GM18511 (cell line): ENCODE measurements at regions not wholly inside any gene's neighbourhood (a gene's known extent, or its start where the extent isn't known, plus 50 kb on each side); places are given as distances from the start of the nearest gene placed in this dataset.
"Not testable (repeated sequence)": the region's sequence is repeated elsewhere in the genome, so short reads cannot be mapped to it uniquely, and the experiment has no call there.

ENCODE experiments used
- ATAC-seq: cut with Tn5 transposase; IDR thresholded peaks from one replicate; pipeline ENCODE4 v1.9.1; 2021; ENCODE audit warnings: mild to moderate bottlenecking, moderate library complexity; ENCODE audit not compliant: unreplicated experiment

DNA sequence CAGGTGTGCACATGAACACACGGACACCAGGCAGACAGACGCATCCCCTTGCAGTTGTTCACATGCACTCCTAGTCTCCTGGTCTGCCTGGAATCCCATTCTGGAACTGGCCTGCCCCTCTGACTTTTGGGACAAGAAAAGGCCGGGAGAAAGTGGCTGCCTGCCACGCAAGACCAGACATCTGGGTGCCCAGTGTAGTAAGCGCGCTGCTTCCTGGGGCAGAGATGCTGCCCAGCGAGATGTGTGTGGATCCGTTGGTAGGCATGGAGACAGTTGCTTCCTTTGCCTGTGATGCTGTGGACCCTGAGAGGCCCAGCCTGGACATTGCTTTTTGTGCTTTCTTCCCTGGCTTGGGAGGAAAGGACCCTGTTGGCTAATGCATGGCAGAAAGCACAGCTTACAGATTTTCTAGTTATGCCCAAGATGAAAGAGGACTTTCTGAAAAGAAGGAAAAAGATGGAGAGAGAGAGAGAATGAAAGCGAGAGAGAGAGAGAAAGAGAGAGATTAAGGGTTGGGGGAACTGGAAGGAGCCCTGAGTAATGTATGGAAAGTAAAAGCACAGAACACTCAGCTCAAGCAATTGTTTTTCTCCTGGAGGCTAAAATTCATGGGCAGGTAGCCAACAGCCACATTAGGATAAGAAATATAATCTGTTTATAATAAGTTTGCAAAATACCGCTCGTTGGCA lies 235.3 kb downstream of the BCL2L11 start:
- not testable (repeated sequence) for ATAC-seq

DNA sequence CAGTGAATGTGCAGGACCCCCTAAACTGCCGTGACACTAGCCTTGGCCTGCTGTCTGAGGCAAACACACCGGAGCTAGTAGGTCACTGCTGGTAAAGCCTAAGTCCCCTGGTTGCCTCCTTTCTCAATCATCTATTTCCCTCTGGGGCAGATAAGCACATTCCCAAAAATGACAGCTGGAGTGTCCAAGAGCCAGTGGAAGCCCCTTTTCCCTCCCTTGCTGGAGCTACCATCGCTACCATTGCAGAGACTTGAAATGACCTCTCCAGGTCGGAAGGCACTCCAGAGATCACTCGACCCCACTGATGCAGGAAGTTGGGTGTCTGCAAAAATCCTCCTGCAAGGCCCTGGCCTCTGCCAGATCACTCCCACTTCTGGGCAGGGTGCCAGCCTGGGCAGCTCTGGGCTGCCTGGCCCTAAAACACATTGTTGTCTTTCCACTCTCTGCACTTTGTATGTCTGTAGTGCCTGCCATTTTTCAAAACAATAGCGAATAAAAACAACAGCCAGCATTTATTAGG lies 235.9 kb downstream of the BCL2L11 start:
- ATAC-seq, result not testable (repeated sequence)

DNA sequence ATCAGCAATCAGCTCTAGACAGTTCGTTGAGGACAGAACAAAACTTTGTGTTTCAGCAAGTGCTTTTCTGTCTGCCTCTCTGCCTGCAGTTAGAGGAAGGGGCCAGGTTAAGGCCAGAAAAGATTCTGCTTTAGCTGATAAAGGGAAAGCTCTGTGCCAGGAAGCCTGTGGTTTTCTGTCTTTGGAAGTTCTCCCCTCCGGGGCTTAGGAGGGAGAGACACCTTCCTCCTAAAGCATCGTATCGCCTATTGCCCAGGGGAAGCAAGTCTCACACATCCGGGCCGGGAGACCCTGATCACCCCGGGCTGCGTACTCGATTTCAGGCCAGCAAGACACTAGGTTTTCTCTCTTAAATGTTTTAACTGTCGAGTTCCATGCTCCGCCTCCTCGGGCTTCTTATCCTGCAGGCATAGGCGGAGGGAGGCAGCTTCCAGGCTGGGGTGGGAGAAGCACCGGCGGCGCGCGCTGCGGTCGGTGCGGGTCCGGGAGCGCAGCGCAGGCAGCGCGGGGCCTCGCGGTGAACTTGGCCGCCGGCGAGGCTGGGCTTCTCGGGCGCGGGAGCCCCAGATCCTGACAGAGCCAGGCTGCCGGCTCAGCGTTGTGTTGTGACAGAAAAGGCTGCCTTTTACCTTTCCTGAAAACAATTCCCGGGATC lies 245.4 kb downstream of the BCL2L11 start:
- not testable (repeated sequence) for ATAC-seq

DNA sequence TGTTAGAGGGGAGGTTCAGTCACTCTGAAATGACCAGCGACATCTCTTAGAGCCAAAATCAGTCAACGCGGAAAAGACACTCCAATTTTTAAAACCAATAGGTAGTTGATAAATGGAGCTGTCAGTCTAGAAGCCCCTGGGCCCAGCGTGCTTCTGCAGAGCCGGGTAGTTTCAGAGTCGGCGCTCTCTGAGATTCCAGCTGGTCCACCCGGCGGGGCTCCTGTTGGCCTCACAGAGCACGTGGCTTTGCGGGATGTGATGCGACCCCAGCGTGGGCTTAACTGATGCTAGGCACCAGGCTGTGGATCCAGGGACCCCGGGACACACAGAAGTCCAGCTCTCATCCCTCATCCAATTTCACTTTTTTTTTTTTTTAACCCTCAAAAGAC lies 245.9 kb downstream of the BCL2L11 start:
- ATAC-seq, result not testable (repeated sequence)

DNA sequence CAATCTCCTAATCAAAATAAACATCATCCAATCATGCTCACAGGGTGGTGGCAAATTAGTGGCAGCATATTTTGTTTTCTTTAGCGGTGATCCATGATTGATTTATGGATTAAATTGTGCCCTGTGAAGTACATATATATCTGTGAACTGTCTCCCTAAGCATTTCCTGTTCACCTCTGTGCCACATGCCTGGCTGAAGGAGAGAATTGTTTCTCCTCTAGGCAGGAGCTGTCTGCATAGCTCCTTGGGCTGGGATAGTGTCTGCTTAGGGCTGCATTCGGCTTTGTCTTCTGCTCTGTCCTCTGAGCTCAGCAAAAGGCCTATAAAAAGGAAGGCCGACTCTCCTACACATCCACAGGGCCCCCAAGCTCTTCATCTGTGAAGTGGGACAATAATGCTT lies 246.4 kb downstream of the BCL2L11 start:
- not testable (repeated sequence) for ATAC-seq

DNA sequence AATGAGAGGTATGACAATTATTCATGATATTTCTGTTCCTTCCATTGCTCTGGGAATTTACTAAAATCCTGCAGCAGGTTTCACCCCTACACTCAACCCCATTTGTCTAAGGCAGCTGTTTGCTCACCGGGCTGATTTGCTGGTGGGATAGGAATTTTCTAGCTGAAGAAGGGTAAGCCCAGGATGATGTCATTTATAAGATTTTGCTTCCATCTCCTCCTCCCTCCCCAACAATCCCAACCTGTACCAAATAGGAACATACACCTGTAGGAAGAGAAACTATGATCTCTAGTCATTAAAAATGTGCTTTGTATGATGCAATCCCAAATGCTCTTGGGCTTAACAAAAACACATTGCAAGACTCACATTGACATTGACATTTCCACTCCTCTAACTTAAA lies 247.2 kb downstream of the BCL2L11 start:
- ATAC-seq, result not testable (repeated sequence)

DNA sequence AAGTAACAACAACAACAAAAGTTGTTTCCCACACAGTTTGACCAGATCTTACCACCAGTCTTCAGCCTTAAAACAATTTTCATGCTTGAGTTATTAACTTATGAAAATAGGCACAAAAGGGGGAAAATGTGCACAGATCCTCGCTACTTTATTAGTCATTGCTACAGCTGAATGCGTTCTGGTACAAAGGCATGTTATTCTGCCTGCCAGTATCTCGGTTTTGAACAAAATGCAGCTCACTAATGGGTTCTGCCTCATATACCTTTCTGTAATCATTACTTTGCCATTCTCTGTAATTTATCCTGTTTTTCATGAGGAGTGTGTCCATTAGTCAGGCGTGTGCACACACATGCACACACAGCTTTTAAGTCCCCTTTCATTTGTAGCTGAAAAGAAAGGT lies 247.6 kb downstream of the BCL2L11 start:
- peak; percentile 60 for ATAC-seq

DNA sequence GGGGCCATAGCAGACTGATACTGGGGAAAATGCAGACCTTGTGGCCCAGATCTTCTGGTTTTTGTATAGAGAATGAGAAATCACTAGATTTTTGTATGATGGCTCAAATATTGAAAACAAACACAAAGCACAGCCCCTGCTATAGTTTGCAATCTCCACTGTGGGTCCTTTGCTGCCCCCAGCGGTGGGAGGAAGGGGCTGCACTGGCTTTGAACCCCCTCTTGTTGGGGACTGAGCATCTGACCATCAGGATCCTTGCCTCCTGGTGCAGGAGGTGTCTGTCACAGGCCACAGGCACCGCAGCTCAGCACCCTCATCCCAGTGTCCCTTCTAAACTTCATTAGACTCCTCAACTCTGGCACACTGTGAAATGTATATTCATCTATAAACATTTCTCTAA lies 252.3 kb downstream of the BCL2L11 start:
- ATAC-seq, result peak; percentile 52

DNA sequence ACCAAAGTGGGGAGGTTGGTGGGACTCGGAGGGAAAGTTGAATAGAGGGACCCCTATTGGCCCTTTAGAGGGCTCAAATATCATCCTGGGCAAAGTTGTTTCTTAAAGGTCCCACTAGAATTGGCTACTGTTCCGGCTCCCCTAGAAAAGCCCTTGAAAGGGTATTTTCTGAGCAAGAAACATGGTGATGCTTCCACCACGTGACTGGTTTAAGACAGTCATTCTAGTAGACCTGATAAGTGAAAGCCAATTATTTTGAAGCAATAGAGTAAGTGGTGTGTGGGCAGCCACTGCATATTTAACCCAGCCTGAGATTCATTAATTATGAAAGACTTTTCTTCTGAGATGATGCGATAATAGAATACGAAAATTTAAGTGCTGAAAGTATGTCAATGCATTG lies 253.3 kb downstream of the BCL2L11 start:
- ATAC-seq, result not testable (repeated sequence)

DNA sequence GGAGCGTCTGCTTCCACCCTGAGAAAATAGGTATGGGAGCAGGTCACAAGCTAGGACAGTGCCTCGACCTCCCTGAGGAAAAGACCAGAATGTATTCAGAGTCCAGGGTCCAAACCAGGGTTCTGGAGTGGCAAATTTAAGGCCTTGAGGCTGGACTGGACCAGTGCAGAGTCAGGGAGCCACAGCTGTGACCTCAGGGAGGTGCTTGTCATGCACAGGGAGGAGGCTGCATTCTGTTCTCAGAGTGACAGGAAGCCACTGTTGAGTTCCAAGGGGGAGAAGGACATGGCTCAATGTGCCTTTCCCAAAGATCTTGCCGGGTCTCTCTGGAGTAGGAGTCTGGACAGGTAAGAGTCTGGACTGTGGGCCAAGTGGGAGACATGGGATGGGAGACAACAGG lies 254.0 kb downstream of the BCL2L11 start:
- not testable (repeated sequence) for ATAC-seq

DNA sequence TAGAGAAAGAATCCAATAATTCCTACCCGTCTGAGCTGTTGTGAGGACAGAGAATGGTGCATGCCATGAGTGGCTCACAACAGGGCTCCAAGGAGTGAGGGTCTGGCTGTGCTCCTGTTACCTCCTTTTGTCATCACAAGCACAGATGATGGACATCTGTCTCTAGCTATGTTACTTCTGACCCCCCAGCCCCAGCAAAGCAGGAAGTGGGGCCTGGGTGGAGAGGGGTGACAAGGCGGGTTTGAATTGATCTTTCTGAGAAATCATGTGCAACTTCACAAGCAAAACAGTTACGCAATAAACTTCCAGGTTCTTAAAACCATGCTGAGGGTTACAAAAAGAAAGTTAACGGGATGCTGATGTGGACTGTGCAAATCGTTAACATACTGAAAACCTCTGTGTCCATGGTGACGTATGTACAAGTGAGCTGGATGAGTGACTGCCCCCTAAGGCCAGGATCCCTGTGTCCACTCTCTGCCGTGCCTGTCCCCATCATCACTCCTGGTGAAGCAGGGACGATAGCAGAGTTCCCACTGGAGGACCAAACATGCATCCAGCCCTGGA lies 254.7 kb downstream of the BCL2L11 start:
- not testable (repeated sequence) for ATAC-seq

DNA sequence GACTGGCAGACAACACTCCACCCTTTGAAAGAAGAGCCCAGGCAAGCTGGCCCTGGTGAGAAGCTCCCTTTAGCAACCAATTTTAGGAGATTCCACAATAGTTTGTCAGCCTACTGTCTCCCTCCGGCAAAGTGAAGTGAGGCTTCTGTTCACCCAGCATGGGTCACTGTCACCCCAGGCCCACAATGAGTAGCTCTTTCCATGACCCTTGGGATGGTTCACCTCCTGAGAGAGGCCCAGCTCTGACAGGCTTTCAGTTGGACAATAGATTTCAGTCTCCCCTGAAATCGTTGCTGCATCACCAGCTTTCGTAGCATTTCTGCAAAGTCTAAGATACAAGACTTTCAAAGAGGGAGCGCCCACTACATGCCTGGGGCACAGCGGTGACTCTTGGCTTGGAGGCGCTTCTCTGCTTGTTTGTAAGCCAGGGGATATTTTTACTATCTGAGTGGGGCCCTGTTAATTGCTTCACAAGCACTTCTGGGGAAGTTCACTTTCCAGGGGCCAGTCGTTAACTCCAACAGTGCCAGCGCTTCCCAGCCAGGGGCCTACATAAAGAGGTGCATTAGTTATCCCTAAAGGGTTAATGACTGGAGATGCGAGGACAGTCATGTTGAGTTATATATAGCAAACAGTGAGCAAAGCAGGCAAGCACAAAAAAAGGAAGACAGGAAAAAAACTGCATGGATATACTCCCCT lies 255.7 kb downstream of the BCL2L11 start:
- not testable (repeated sequence) for ATAC-seq

DNA sequence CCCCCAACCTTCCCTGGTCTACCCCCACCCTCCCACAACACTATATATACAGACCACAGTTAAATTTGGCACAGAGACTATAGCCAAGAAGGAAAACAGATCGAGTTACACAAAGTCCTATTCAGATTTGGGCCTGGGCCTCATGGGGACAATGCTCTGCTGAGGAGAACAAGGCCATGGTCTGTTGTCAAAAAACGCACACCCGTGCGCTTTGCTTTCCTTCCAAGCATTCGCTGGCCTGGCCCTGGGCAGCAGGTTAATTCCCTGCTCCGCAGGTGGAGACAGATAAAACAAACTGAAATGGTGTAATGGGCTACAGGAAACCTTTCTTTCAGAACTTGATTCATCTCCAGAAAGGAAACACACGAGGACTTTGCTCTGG lies 256.2 kb downstream of the BCL2L11 start:
- not testable (repeated sequence) for ATAC-seq

DNA sequence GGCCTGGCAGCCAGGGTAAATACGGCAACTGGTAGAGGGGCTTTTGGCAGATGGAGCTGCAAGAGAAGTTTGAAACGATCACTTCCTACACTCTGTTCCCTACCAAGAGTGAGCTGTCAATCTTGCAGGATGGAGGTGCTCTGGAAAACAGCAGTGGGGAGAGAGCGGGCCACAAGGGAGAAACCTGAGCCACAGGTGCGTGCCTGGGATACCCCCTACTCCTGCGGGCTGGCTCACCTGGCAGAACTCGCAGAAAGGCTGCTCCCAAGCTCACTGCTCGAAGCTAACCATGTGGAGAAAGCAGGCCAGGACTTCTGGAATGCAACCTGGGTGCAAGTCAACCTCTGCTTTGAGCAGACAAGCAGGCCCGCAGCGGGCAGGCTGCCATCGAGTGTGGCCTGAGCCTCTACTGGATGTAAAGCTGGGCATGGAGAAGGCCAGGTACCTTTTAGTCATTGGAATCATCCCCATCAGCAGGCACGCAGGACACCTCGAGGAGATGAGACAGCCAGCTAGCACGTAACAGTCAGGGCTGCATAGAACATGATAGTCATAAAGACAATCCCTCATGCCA lies 256.8 kb downstream of the BCL2L11 start:
- ATAC-seq, result not testable (repeated sequence)

DNA sequence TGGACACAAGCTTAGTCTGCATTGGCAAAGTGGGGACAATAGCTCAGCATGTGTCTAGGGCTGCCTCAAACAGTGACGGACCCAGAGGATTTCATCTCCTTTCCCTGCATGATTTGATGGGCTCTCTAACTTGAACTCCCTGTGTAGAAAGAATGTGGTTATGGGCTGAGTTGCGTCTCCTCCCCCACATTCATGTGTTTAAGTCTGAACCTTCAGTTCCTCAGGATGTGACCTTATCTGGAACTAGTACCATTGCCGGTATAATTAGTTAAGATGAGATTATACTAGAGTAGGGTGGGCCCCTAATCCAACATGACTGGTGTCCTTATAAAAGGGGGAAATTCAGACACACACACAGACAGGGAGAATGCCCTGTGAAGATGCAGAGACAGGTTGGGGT lies 257.6 kb downstream of the BCL2L11 start:
- ATAC-seq, result not testable (repeated sequence)

DNA sequence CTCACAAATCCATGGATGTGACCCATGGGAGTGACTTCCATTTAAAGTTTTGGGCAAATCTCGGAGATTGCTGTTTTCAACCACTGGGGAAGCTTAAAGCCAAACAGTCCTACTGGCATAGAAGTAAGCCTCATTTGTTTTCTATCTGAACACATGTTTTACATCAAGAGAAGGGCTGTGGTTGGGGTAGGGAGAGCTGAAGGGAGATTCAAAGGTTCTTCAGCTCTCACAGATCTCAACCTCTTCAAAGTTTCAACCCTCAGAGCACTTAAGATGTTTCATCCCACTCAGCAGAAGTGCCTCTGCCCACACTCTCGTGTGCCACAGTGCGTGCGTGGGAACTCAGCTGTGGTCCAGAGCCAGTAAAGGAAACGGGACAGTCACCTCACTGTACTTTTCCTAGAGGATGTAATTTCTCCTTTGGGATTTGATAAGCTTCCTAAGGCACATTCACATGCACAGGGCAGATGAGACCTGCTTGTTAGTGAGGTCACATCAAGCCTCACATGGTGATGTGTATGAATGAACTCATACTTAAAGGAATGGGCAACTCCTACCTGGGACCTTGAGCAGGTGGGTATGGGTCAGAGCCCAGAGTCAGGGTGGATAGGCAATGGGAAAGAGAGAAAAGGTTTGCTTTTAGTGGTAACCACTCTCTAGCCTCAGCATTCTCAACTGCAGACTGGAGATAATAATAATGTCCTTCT lies 260.2 kb downstream of the BCL2L11 start:
- ATAC-seq, result not testable (repeated sequence)

DNA sequence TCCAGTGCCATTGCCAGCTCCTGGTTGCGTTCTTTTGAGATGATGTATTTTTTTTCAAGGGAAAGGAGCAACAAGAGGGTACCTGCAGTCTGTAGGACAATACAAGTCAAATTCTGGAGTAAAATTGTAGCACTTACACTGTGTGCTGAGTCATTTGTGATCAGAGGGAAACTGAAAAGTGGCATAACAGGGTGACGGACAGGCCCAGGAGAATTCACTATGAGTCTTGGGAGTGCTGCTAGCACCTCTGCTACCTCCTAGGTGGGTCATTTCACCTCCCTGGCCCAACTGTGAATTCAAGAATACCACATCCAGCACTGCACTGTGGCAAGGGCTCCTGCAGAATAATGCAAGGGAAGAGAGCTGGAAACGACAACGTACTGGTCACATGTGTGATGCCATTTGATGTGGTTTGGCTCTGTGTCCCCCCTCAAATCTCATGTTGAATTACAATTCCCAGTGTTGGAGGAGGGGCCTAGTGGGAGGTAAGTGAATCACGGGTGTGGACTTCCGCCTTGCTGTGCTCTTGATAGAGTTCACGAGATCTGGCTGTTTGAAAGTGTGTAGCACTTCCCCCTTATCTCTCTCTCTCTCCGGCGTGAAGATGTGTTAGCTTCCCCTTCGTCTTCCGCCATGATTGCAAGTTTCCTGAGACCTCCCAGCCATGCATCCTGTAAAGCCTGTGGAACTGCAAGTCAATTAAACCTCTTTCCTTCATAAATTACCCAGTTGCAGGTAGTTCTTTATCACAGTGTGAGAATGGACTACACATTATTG lies 261.0 kb downstream of the BCL2L11 start:
- ATAC-seq, result not testable (repeated sequence)

DNA sequence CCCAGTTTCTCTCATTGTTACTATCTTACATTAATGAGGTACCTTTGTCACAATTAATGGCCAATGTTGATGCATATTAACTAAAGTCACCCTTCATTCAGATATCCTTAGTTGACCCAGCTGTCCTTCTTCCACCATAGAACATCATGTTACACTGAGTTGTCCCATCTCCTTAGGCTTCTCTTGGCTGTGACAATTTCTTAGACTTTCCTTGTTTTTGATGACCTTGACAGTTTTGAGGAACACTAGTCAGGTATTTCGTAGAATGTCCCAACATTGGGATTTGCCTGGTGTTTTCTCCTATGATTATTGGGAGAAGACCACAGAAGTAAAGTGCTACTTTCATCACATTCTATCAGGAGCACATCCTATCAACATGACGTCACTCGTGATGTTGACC lies 261.8 kb downstream of the BCL2L11 start:
- not testable (repeated sequence) for ATAC-seq

DNA sequence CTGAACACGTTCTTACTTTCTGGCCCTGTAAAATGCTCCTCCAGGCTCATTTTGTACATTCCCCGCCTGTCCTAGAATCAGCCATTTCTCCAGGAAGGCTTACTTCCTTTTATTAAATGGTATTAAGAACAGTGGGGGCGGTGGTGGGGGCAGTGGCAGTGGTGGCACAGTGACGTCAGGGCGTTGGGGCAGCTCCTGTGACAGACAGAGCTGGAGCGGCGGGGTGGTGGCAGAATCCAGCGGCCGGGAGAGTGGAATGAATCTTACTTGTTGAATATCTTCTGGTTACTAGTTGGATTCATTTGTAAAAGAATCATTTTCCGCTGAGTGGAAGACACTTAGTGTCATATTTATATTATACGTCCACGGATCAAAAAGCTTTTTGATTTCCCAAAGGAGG lies 262.6 kb downstream of the BCL2L11 start:
- not testable (repeated sequence) for ATAC-seq
